IPS-18a (cell line): ENCODE measurements at regions not wholly inside any gene's neighbourhood (a gene's known extent, or its start where the extent isn't known, plus 50 kb on each side); places are given as distances from the start of the nearest gene placed in this dataset.

ENCODE experiments used
- H3K27ac ChIP-seq: one replicate; pipeline ENCODE4 v1.5.1; 2013; ENCODE audit warnings: low read length
- H3K27me3 ChIP-seq: one replicate; pipeline ENCODE4 v1.6.1; 2013; ENCODE audit warnings: mild to moderate bottlenecking, low read length; ENCODE audit not compliant: control insufficient read depth, insufficient read depth
- H3K36me3 ChIP-seq: one replicate; pipeline ENCODE4 v1.6.1; 2013; ENCODE audit warnings: low read depth, low read length; ENCODE audit not compliant: control insufficient read depth
- H3K4me1 ChIP-seq: one replicate; pipeline ENCODE4 v1.6.1; 2013; ENCODE audit warnings: low read depth, low read length; ENCODE audit not compliant: control insufficient read depth
- H3K4me3 ChIP-seq: one replicate; pipeline ENCODE4 v1.5.1; 2013; ENCODE audit warnings: low read length
- H3K9ac ChIP-seq: one replicate; pipeline ENCODE4 v1.6.1; 2013; ENCODE audit warnings: mild to moderate bottlenecking, low read length, moderate library complexity
- H3K9me3 ChIP-seq: one replicate; pipeline ENCODE4 v1.6.1; 2013; ENCODE audit warnings: low read depth, low read length; ENCODE audit not compliant: control insufficient read depth

GRCh38 chr3:109607897-109608296 is 270.6 kb upstream of the DPPA4 start:
- Histone ChIP-seq H3K9me3 (no peaks in the 10 kb centered on the region), H3K27ac (no peak overlapping the region), H3K9ac (no peak overlapping the region), H3K27me3 (no peaks in the 10 kb centered on the region), H3K36me3 (no peaks in the 10 kb centered on the region), H3K4me1 (no peaks in the 10 kb centered on the region), H3K4me3 (no peak overlapping the region)

- Histone ChIP-seq H3K27me3 (no peaks in the 10 kb centered on the region), H3K27ac (no peak overlapping the region), H3K4me1 (no peaks in the 10 kb centered on the region), H3K9ac (no peak overlapping the region), H3K36me3 (no peaks in the 10 kb centered on the region), H3K9me3 (no peaks in the 10 kb centered on the region), H3K4me3 (no peak overlapping the region)
Observed at GRCh38 chr3:109608574-109608973, 271.2 kb upstream of the DPPA4 start.

- no peaks in the 10 kb centered on the region for H3K4me1 ChIP-seq
Observed at GRCh38 chr3:109618766-109619378, 281.5 kb upstream of the DPPA4 start.

GRCh38 chr3:109631897-109632296 is 294.6 kb upstream of the DPPA4 start:
- Histone ChIP-seq H3K27me3 (no peaks in the 10 kb centered on the region), H3K9me3 (no peaks in the 10 kb centered on the region), H3K4me1 (no peaks in the 10 kb centered on the region), H3K27ac (no peak overlapping the region), H3K9ac (no peak overlapping the region), H3K4me3 (no peak overlapping the region), H3K36me3 (no peaks in the 10 kb centered on the region)

More at GRCh38 chr3:109618766-109619378, 281.5 kb upstream of the DPPA4 start:
- H3K27ac ChIP-seq, result no peak overlapping the region
- H3K36me3 ChIP-seq, result no peaks in the 10 kb centered on the region
- H3K4me3 ChIP-seq, result no peak overlapping the region
- no peak overlapping the region for H3K9ac ChIP-seq
- H3K9me3 ChIP-seq, result no peaks in the 10 kb centered on the region
- H3K27me3 ChIP-seq, result no peaks in the 10 kb centered on the region

GRCh38 chr3:109640146-109640652 is 302.9 kb upstream of the DPPA4 start:
- no peak overlapping the region for H3K4me3 ChIP-seq
- H3K27ac ChIP-seq, result no peak overlapping the region
- no peaks in the 10 kb centered on the region for H3K4me1 ChIP-seq
- no peaks in the 10 kb centered on the region for H3K27me3 ChIP-seq
- H3K9me3 ChIP-seq, result no peaks in the 10 kb centered on the region
- H3K9ac ChIP-seq, result no peak overlapping the region
- H3K36me3 ChIP-seq, result no peaks in the 10 kb centered on the region

GRCh38 chr3:109642025-109642424 is 304.7 kb upstream of the DPPA4 start:
- no peak overlapping the region for H3K9ac ChIP-seq

GRCh38 chr3:109643590-109643989 is 306.2 kb upstream of the DPPA4 start:
- Histone ChIP-seq H3K4me3 (no peak overlapping the region), H3K27ac (no peak overlapping the region), H3K27me3 (no peaks in the 10 kb centered on the region), H3K9ac (no peak overlapping the region), H3K36me3 (no peaks in the 10 kb centered on the region), H3K4me1 (no peaks in the 10 kb centered on the region), H3K9me3 (no peaks in the 10 kb centered on the region)

More at GRCh38 chr3:109642025-109642424, 304.7 kb upstream of the DPPA4 start:
- Histone ChIP-seq H3K36me3 (no peaks in the 10 kb centered on the region), H3K4me3 (no peak overlapping the region), H3K4me1 (no peaks in the 10 kb centered on the region), H3K27me3 (no peaks in the 10 kb centered on the region), H3K9me3 (no peaks in the 10 kb centered on the region), H3K27ac (no peak overlapping the region)

- Histone ChIP-seq H3K27me3 (no peaks in the 10 kb centered on the region), H3K27ac (no peak overlapping the region), H3K4me3 (no peak overlapping the region), H3K9me3 (no peaks in the 10 kb centered on the region), H3K36me3 (no peaks in the 10 kb centered on the region), H3K9ac (no peak overlapping the region), H3K4me1 (no peaks in the 10 kb centered on the region)
Observed at GRCh38 chr3:109644332-109644731, 307.0 kb upstream of the DPPA4 start.

GRCh38 chr3:109644746-109645145 is 307.4 kb upstream of the DPPA4 start:
- no peak overlapping the region for H3K9ac ChIP-seq
- no peaks in the 10 kb centered on the region for H3K36me3 ChIP-seq
- no peak overlapping the region for H3K27ac ChIP-seq
- no peak overlapping the region for H3K4me3 ChIP-seq
- no peaks in the 10 kb centered on the region for H3K9me3 ChIP-seq
- no peaks in the 10 kb centered on the region for H3K27me3 ChIP-seq
- H3K4me1 ChIP-seq, result no peaks in the 10 kb centered on the region

- no peaks in the 10 kb centered on the region for H3K36me3 ChIP-seq
- no peaks in the 10 kb centered on the region for H3K9me3 ChIP-seq
- no peak overlapping the region for H3K27ac ChIP-seq
- H3K27me3 ChIP-seq, result no peaks in the 10 kb centered on the region
- no peak overlapping the region for H3K4me3 ChIP-seq
- no peak overlapping the region for H3K9ac ChIP-seq
- H3K4me1 ChIP-seq, result no peaks in the 10 kb centered on the region
Observed at GRCh38 chr3:109648027-109648426, 310.7 kb upstream of the DPPA4 start.

- no peaks in the 10 kb centered on the region for H3K9me3 ChIP-seq
- H3K4me1 ChIP-seq, result no peaks in the 10 kb centered on the region
- H3K36me3 ChIP-seq, result no peaks in the 10 kb centered on the region
- H3K4me3 ChIP-seq, result no peak overlapping the region
- H3K9ac ChIP-seq, result no peak overlapping the region
- H3K27ac ChIP-seq, result no peak overlapping the region
- no peaks in the 10 kb centered on the region for H3K27me3 ChIP-seq
Observed at GRCh38 chr3:109656225-109656624, 318.9 kb upstream of the DPPA4 start.

GRCh38 chr3:109678600-109678999 is 341.3 kb upstream of the DPPA4 start:
- Histone ChIP-seq H3K9me3 (no peaks in the 10 kb centered on the region), H3K27me3 (no peaks in the 10 kb centered on the region), H3K9ac (no peak overlapping the region), H3K27ac (no peak overlapping the region), H3K4me3 (no peak overlapping the region), H3K4me1 (no peaks in the 10 kb centered on the region), H3K36me3 (no peaks in the 10 kb centered on the region)
